Hematopoietic multipotent progenitor cell treated with erythropoietin and hydrocortisone succinate and interleukin-3 and kit ligand, for 4 days (in vitro differentiated cells): ENCODE measurements at regions not wholly inside any gene's neighbourhood (a gene's known extent, or its start where the extent isn't known, plus 50 kb on each side); places are given as distances from the start of the nearest gene placed in this dataset.

Source experiments
- DNase-seq: peaks from one replicate; pipeline ENCODE4 v3.0.0-alpha.2; 2015

DNA sequence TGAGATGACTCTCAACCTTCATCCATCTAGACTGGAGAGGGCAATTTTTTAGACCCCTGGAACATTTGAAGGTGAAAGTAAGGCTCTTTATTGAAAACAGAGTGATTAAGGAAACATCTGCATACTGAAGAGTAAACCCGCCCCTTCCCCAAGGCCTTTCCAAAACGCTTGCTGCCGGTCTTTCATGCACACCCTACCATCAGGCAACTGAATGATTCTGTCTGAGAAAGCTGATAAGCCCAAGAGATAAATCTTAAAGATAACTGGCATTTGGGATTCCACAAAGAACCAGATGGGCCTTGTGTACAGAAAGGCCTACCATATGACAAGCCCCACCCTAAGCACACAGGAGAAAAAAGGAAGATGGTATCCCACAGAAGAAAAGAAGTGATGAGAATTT, 54.4 kb upstream of the PIK3R1 start:
- no peak for DNase-seq

DNA sequence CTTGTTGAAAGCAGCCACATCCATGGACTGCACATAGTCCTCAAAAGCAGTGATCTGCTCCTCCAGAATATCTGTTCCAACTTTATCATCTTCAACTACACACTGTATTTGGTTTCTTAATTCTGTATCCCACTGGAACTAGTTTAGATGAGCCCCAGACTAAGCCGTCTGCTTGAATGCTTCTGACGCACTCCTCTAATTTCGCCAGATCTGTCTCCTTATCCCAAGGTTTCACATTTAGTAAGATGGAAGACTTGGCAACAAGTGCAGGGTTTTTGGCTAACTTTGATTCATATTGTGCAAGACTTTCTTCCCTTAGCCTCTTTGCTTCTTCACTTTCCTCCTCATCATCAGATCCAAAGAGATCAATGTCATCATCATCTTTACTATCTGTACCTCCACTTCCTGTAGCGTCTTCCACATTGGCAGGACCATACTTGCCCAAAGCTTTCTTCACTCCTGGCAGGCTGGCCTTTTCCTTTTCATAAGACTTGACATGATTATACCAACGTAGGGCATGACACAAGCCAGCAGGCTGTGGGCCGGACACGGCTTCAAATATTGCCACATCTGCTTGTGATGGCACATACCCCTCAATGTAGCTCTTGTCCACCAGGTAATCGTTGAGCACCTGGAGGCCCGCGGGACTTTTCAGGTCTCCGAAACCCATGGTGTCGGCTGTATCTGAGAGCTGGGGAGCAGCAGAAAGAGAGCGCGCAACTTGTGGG, 56.2 kb upstream of the PIK3R1 start:
- no peak for DNase-seq

GRCh38 chr5:68155940-68156339, 59.6 kb upstream of the PIK3R1 start:
- no peak for DNase-seq

DNA sequence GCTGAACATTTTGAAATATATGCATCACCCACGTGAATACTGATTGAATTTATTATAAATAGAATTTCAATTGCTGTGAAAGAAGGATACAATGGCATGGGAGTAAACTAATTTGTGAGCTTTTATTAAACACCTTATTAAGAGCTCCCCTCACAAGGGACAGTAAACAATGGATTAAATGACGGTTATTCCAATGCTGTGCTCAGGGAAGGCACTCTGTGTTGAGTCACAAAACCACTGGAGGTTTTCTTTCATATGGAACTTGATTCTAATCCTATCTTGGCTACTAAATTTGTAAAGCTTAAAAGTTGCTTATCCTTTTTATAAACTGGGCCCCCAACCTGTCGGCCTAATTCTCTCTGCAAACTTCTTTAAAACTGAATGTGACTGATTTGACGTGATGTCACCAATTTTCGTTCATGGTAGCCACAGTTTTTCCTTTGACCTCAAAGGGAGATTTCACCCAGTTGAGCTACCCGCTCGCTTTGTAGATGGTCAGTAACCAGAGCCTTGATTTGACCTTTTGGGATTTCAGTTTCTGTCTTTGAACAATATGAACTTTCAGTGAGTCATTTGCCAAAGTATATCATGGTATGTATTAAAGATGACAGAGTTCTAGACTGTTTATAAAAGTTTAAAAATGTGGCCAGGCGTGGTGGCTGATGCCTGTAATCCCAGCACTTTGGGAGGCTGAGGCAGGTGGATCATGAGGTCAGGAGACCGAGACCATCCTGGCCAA, 61.3 kb upstream of the PIK3R1 start:
- no peak for DNase-seq

DNA sequence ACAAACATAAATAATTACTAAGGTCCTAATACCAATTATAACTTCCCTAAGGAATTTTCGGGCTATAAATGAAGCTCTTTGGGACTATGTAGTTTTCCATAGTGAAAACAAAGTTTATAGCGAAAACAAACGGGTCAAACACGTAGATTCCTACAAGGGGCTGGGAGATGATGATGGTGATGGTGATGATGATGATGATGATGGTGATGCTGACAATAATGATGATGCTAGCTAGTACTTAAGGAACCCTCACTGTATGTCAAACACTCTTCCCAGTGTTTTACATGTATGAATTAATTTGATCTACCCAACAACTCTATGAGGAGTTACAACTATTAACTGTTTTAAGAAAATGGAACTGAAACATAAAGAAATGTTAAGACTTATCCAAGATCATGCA, 63.7 kb upstream of the PIK3R1 start:
- no peak for DNase-seq

DNA sequence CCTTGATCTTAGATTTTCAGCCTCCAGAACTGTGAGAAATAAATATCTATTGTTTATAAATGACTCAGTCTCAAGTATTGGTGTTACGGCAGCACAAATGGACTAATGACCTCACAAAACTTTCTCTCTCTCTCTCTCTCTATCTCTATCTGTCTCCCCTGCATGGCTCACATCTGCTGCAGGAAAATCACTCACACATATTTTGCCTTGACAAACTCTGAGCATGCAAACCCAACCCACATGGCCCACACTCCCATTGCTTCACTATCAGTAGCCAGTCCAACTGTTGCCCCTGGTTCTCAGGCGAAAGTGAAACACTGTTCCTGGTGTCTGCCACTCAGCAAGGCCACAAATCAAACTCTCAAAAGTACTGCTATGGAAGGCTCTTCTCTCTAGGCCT, 66.4 kb upstream of the PIK3R1 start:
- DNase-seq = no peak

DNA sequence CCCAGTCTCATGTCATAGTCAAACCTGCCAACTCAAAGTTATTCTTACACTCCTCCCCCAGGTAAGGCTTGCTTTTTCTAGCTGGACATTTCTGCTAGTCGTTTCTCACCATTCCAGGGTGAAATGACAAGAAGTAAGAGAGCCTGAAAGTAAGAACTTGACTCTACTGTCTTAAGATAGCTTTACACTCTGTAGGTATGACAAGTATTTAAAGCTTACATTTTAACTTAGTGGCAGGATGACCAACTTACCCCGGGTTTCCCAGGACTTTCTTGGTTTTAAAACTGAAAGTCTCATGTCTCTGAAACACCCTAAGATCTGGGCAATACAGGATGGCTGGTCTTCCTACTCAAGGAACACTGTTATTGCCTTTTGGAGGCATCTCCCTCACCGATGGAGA, 67.5 kb upstream of the PIK3R1 start:
- DNase-seq = no peak

- no peak for DNase-seq
Measured at GRCh38 chr5:68147659-68148058, 67.9 kb upstream of the PIK3R1 start.

DNA sequence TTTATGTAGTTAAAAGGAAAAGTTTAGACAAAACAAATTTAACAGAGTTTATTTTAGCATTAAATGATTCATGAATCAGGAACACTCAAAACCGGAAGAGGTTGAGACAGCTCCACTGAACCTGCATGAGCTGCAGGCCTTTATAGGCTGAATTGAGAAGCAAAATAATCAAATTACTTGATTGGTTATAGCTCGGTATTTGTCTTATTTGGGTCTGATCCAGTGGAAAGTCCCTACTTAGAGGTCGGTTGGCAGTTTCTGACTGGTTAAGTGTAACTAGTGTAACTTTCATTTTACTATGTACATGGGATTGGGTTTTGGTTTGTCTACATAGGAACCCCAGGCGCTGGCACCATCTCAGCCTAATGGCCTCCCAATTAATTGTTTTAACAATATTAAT, 74.1 kb upstream of the PIK3R1 start:
- no peak for DNase-seq

DNA sequence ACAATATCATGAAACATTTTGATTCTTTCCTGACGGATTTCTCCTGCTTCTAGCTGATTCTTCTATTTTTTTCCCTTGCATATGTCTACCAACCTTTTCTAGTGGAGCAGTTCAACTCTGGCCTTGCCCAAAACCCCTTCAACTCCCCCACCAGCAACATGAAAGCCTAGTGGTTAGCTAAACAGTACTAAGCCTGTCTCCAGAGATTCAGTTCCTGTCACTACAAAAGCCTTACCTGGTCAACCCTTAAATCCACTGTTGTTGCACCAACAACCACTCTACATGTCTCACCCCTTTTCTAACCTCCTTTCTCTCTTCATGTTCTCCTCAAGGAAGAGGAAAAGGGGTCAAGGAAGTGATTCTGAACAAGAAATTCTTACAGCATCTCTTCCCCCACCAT, 74.8 kb upstream of the PIK3R1 start:
- no peak for DNase-seq

DNA sequence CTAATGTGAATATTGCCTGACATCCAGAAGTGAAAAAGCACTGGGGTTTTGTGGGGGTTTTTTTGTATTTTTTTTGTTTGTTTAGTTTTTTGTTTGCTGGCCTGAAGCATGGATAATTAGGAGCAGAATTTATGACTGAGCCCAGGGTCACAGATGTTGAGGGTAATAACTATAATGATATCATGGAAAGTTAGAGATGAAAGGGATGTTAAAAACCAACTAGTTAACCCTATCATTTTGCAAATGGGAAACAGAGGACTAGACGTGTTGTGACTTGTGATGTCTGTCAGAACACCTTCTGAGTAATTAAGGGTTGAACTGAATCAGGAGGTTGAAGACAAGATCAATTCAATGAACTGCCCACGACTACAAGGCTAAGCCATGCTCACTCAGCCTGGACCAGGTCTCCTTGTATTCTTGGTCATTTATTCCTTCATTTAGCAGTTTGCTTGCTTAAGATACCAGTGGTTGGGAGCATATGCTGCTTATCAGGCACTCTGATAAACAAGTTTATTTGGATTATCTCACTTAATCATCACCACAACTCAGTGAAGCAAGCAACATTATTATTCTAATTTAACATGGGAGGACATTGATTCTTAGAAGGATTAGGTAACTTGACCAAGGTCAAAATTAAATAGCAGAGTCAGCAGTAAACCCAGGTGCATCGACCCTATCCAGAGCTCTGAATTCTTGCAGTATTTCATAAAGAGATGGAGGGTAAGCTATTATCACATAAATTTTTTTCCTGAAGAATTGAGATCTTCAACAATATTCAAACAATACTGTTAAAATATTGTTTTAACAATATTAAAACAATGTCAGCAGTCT, 75.7 kb upstream of the PIK3R1 start:
- no peak for DNase-seq

GRCh38 chr5:68137511-68138140, 77.9 kb upstream of the PIK3R1 start:
- no peak for DNase-seq

- no peak for DNase-seq
Measured at GRCh38 chr5:68134669-68135313, 80.8 kb upstream of the PIK3R1 start.

DNA sequence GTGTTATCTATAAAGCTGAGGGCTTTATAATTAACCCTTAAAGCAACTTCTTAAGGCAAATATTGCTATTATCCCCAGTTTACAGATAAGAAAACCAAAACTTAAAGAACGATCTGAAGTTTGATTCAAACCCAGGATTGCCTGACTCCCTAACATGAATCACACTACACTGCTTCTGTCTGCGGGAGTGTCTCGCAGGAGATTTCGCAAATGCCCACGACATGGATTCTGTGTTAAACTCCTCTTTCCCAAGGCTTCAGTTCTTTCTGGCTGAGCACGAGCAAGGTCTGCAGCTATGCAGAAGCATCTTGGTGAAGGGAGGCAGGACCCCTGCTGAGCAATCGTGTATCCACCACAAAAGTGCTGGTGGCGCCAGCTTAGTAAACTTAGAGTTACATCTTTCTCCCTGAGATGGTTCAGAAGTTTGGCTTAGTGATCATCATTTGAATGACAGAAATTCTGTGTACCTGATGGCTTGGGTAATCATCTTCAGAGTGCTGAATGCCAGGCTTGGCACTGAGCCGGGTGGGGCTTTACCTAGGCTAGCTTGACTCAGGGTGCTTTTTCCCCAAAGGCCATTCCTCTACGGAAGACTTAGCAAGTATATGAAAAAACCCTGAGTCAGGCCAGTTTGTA, 81.4 kb upstream of the PIK3R1 start:
- no peak for DNase-seq

DNA sequence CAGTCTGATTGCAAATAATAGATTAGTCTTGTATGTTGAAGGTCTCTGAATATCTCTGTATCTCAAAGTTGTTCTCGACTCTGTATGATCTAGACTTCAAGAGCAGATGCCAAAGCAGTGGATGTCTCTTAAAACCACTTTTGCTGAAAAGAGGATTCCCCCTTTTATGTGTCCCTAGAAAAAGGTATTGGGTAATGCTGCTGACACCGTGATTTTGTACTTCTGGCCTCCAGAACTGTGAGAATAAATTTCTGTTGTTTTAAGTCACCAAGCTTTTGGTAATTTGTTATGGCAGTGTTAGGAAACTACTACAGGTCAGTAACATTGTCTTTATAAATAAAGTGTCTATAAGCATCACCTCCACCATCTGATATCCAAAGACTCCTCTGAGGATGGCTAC, 85.3 kb upstream of the PIK3R1 start:
- DNase-seq = no peak

GRCh38 chr5:68129364-68129763, 86.2 kb upstream of the PIK3R1 start:
- no peak for DNase-seq

DNA sequence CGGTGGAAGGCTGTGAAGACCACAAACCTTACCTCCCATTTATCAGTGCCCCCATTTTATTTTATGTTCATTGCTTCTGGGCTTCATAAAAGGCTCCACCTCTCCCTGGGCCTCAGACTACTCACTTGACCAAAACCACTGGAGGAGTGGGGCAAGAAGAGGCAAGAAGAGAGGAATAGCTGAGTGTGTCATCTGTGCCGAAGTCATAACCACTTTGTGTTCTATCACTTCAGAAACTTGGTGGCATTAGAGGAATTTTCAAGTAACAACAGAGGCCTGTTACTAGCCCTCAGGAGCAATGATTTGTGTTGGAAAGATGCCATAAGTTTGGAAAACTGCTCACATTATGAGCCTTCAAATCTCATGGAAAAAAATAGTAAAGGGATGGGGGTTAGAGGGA, 88.7 kb upstream of the PIK3R1 start:
- DNase-seq = no peak

- DNase-seq = no peak
Measured at GRCh38 chr5:68122439-68123328, 92.9 kb upstream of the PIK3R1 start.

GRCh38 chr5:68116868-68117411, 98.6 kb upstream of the PIK3R1 start:
- DNase-seq = peak; percentile 49

GRCh38 chr5:68116408-68116807, 99.1 kb upstream of the PIK3R1 start:
- DNase-seq = no peak

GRCh38 chr5:68115584-68115983, 100.0 kb upstream of the PIK3R1 start:
- DNase-seq = no peak
